Neuronal stem cell (in vitro differentiated cells): ENCODE measurements at regions not wholly inside any gene's neighbourhood (a gene's known extent, or its start where the extent isn't known, plus 50 kb on each side); places are given as distances from the start of the nearest gene placed in this dataset.
"Not testable (repeated sequence)": the region's sequence is repeated elsewhere in the genome, so short reads cannot be mapped to it uniquely, and the experiment has no call there.

Source experiments
- DNase-seq: peaks from one replicate; pipeline ENCODE4 v3.0.0-alpha.2; 2013; ENCODE audit warnings: low spot score
- H2AFZ ChIP-seq: one replicate; pipeline ENCODE4 v1.6.1; 2013; ENCODE audit warnings: mild to moderate bottlenecking, low read length, inconsistent platforms
- H2AK5ac ChIP-seq: 2 replicates; pipeline ENCODE4 v1.6.1; 2013; ENCODE audit warnings: low read depth, mild to moderate bottlenecking, inconsistent platforms, low read length, moderate library complexity, mixed read lengths
- H2BK120ac ChIP-seq: 2 replicates; pipeline ENCODE4 v1.6.1; 2013; ENCODE audit warnings: low read depth, mild to moderate bottlenecking, inconsistent platforms, low read length, moderate library complexity, mixed read lengths
- H2BK12ac ChIP-seq: one replicate; pipeline ENCODE4 v1.6.1; 2013; ENCODE audit warnings: low read length, inconsistent platforms
- H2BK15ac ChIP-seq: 2 replicates; pipeline ENCODE4 v1.6.1; 2013; ENCODE audit warnings: mild to moderate bottlenecking, low read length, inconsistent platforms, mixed read lengths
- H2BK5ac ChIP-seq: one replicate; pipeline ENCODE4 v1.6.1; 2013; ENCODE audit warnings: inconsistent platforms, mild to moderate bottlenecking, low read length, moderate library complexity
- H3K14ac ChIP-seq: one replicate; pipeline ENCODE4 v1.6.1; 2013; ENCODE audit warnings: low read length, inconsistent platforms
- H3K18ac ChIP-seq: 2 replicates; pipeline ENCODE4 v1.6.1; 2013; ENCODE audit warnings: low read length, inconsistent platforms
- H3K23ac ChIP-seq: 2 replicates; pipeline ENCODE4 v1.6.1; 2013; ENCODE audit warnings: low read depth, mild to moderate bottlenecking, mixed read lengths, low read length, inconsistent platforms; ENCODE audit not compliant: poor library complexity
- H3K27ac ChIP-seq: replicated peaks from 3 replicates; pipeline ENCODE4 v1.5.1; 2013; ENCODE audit warnings: low read length, inconsistent platforms
- H3K27me3 ChIP-seq, 3 experiments: 2 replicates each; pipeline ENCODE4 v1.6.1; 2013; ENCODE audit warnings: low read length in 3 of 3, mild to moderate bottlenecking in 2 of 3, inconsistent platforms in 1 of 3, low read depth in 1 of 3, mixed read lengths in 1 of 3, moderate library complexity in 1 of 3; ENCODE audit not compliant: control insufficient read depth in 3 of 3, insufficient read depth in 3 of 3
- H3K36me3 ChIP-seq, 2 donors: replicated peaks in 1 of 2; 2 replicates each; pipeline ENCODE4 v1.6.1; 2013; ENCODE audit warnings: low read length in 2 of 2; ENCODE audit not compliant: control insufficient read depth in 2 of 2, insufficient read depth in 2 of 2
- H3K4ac ChIP-seq: 2 replicates; pipeline ENCODE4 v1.6.1; 2013; ENCODE audit warnings: inconsistent platforms, mild to moderate bottlenecking, low read length, moderate library complexity
- H3K4me1 ChIP-seq, 2 donors: 1 replicate in 1 of 2; 2 replicates in 1 of 2; pipeline ENCODE4 v1.6.1; 2013; ENCODE audit warnings: low read length in 2 of 2, low read depth in 1 of 2; ENCODE audit not compliant: control insufficient read depth in 2 of 2, insufficient read depth in 1 of 2
- H3K4me2 ChIP-seq: one replicate; pipeline ENCODE4 v1.6.1; 2013; ENCODE audit warnings: mild to moderate bottlenecking, low read length, inconsistent platforms; ENCODE audit not compliant: insufficient read depth, poor library complexity, severe bottlenecking
- H3K4me3 ChIP-seq, 2 donors: 2 replicates each; pipeline ENCODE4 v1.5.1; 2013; ENCODE audit warnings: low read length in 2 of 2, mild to moderate bottlenecking in 2 of 2, inconsistent platforms in 1 of 2, moderate library complexity in 1 of 2
- H3K79me1 ChIP-seq: one replicate; pipeline ENCODE4 v1.6.1; 2013; ENCODE audit warnings: low read depth, mild to moderate bottlenecking, inconsistent platforms, low read length, moderate library complexity
- H3K9ac ChIP-seq: one replicate; pipeline ENCODE4 v1.6.1; 2013; ENCODE audit warnings: mild to moderate bottlenecking, low read depth, low read length, inconsistent platforms; ENCODE audit not compliant: poor library complexity
- H3K9me3 ChIP-seq, 2 donors: replicated peaks in 1 of 2; 2 replicates each; pipeline versions ENCODE3 to v1.6.1; 2013; ENCODE audit warnings: low read length in 2 of 2, mild to moderate bottlenecking in 2 of 2, inconsistent platforms in 1 of 2, low read depth in 1 of 2, mixed read lengths in 1 of 2, moderate library complexity in 1 of 2; ENCODE audit not compliant: control insufficient read depth in 2 of 2, insufficient read depth in 1 of 2
- H4K8ac ChIP-seq: one replicate; pipeline ENCODE4 v1.6.1; 2013; ENCODE audit warnings: low read depth, mild to moderate bottlenecking, inconsistent platforms, low read length, moderate library complexity
- H4K91ac ChIP-seq: one replicate; pipeline ENCODE4 v1.6.1; 2013; ENCODE audit warnings: low read length, low read depth, mild to moderate bottlenecking, inconsistent platforms; ENCODE audit not compliant: poor library complexity
- WGBS, 2 donors: extraction: QIAGEN DNeasy Blood & Tissue Kit; methylation state at CpG; one replicate each; pipeline ENCODE4 v1.1.7; 2013; ENCODE audit warnings: missing lambda C conversion rate in 2 of 2, mixed read lengths in 1 of 2; ENCODE audit not compliant: insufficient read length in 2 of 2, insufficient replicate concordance in 1 of 2; ENCODE audit errors: extremely low coverage in 2 of 2; 5-methylcytosine and 5-hydroxymethylcytosine counted together

DNA sequence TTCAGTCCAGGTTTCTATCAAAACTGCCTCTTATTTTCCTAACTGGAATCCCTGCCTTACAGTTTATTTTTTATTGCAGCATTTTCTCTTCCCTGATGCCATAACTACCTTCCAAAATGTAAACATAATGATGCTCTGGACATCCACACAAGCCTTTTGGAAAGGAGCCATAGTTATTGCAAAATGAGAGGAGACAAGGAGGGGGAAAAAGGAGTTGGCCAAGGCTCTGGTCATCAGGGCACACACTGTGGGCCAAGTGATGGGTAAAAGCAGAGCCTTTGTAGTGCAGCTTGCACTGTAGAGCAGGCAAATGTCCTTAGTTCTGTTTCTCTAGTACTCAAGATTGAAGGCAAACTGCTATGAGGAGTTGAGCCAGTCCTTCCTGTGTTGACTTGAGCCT lies 289.3 kb upstream of the MTPN start:
- no peak overlapping the region for H4K91ac ChIP-seq
- H2AK5ac ChIP-seq: no peak overlapping the region
- H3K4me2 ChIP-seq: no peak overlapping the region
- H2AFZ ChIP-seq: no peak overlapping the region
- no peak overlapping the region for H3K4me3 ChIP-seq
- no peaks in the 10 kb centered on the region for H3K36me3 ChIP-seq
- no peak overlapping the region for H3K23ac ChIP-seq
- no peak overlapping the region for H3K14ac ChIP-seq
- H3K79me1 ChIP-seq: no peaks in the 10 kb centered on the region
- no peak overlapping the region for H3K27ac ChIP-seq
- H4K8ac ChIP-seq: no peak overlapping the region
- H3K4me1 ChIP-seq: no peaks in the 10 kb centered on the region
- H2BK15ac ChIP-seq: no peak overlapping the region
- no peak overlapping the region for H3K4ac ChIP-seq
- H2BK5ac ChIP-seq: no peak overlapping the region
- H3K9ac ChIP-seq: no peak overlapping the region
- no peak for DNase-seq
- H3K9me3 ChIP-seq: peaks cover 0 to 9% of the 10 kb centered on the region in 2 donors
- H2BK12ac ChIP-seq: no peak overlapping the region
- H3K18ac ChIP-seq: no peak overlapping the region
- H3K27me3 ChIP-seq: no peaks in the 10 kb centered on the region
- no peak overlapping the region for H2BK120ac ChIP-seq

DNA sequence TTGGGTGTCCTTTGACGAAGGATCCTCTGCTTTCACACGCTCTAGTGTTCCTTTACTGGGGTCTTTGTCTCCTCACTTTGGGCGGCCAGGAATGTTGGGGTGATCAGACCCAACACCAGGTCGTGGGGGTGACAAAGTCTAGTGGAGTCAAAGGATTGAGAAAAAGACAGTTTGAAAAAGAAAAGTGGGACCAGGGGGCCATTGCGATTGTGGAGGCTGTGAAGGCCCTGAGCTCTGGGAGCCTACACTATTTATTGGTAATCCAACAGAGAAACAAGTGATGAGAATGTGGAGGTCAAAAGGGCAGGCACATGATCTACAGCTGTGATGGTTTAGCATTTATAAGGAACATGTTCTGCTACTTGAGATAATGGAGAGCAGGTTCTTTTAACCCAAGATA lies 287.1 kb upstream of the MTPN start:
- H3K14ac ChIP-seq, H3K4me2 ChIP-seq, H3K4ac ChIP-seq, DNase-seq, H2BK120ac ChIP-seq, H3K27ac ChIP-seq, H3K4me3 ChIP-seq, H3K9ac ChIP-seq, H2AK5ac ChIP-seq, H2BK5ac ChIP-seq, H3K36me3 ChIP-seq, H3K27me3 ChIP-seq, H2BK15ac ChIP-seq, H4K8ac ChIP-seq, H3K4me1 ChIP-seq, H3K79me1 ChIP-seq, H2AFZ ChIP-seq, H3K18ac ChIP-seq, H4K91ac ChIP-seq, H2BK12ac ChIP-seq, H3K23ac ChIP-seq: not testable (repeated sequence)
- H3K9me3 ChIP-seq: peaks cover 3 to 13% of the 10 kb centered on the region in 2 donors
- WGBS, 2 donors: no CpG with 5 or more reads among the region's 5 CpGs

GRCh38 chr7:136263112-136263860 lies 286.1 kb upstream of the MTPN start:
- not testable (repeated sequence) for H4K91ac ChIP-seq, H3K23ac ChIP-seq, H3K27ac ChIP-seq, H3K4me1 ChIP-seq, H2AFZ ChIP-seq, H2BK15ac ChIP-seq, H3K4ac ChIP-seq, H2BK5ac ChIP-seq, H3K27me3 ChIP-seq, H3K9ac ChIP-seq, H2AK5ac ChIP-seq, H2BK12ac ChIP-seq, H2BK120ac ChIP-seq, H3K36me3 ChIP-seq, H3K79me1 ChIP-seq, H4K8ac ChIP-seq, H3K18ac ChIP-seq, H3K14ac ChIP-seq, H3K4me3 ChIP-seq, H3K4me2 ChIP-seq, DNase-seq
- H3K9me3 ChIP-seq: peaks cover 3 to 13% of the 10 kb centered on the region in 2 donors
- WGBS, 2 donors: no CpG with 5 or more reads among the region's 4 CpGs

DNA sequence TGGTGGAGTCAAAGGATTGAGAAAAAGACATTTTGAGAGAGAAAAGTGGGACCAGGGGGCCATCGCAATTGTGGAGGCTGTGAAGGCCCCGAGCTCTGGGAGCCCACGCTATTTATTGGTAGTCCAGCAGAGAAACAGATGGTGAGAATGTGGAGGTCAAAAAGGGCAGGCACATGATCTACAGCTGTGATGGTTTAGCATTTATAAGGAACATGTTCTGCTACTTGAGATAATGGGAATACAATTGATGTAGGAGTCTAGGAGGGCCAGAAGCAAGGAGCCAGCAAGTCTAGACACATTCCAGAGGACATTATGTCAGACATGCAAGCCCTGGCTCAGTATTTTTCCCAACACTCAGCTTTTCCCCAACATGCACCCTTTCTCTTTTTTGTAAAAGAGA lies 283.4 kb upstream of the MTPN start:
- H2BK5ac ChIP-seq, H3K4me3 ChIP-seq: not testable (repeated sequence)

More for the DNA sequence above, 283.4 kb upstream of the MTPN start:
- not testable (repeated sequence) for DNase-seq, H3K27me3 ChIP-seq, H4K8ac ChIP-seq, H3K4me1 ChIP-seq, H3K9ac ChIP-seq, H2AK5ac ChIP-seq, H3K4me2 ChIP-seq, H3K36me3 ChIP-seq, H3K14ac ChIP-seq, H2AFZ ChIP-seq, H2BK12ac ChIP-seq, H3K27ac ChIP-seq, H3K18ac ChIP-seq, H3K4ac ChIP-seq, H3K9me3 ChIP-seq, H2BK120ac ChIP-seq, H3K79me1 ChIP-seq, H3K23ac ChIP-seq, H4K91ac ChIP-seq, H2BK15ac ChIP-seq
- no CpG with 5 or more reads among the region's 3 CpGs for WGBS, 2 donors
